Body of pancreas (tissue), 4 donors: ENCODE measurements at regions not wholly inside any gene's neighbourhood (a gene's known extent, or its start where the extent isn't known, plus 50 kb on each side); places are given as distances from the start of the nearest gene placed in this dataset.

Experiments
- ATAC-seq: fragments of 150-250 bp; one replicate; pipeline ENCODE4 v1.9.1; 2016
- DNase-seq, 4 donors: peaks; one replicate each; pipeline ENCODE4 v3.0.0-alpha.2; 2019
- H3K27ac ChIP-seq, 4 donors: fragments of 200-600 bp; sonication (generic); 1 replicate in 3 of 4; 2 replicates in 1 of 4; pipeline versions ENCODE4 v1.5.1 to v1.6.1; 2016 to 2019; ENCODE audit warnings: mild to moderate bottlenecking in 1 of 4, mixed read lengths in 1 of 4, moderate library complexity in 1 of 4
- H3K27me3 ChIP-seq, 2 donors: fragments of 200-600 bp; sonication (generic); one replicate each; pipeline ENCODE4 v1.6.0; 2016; ENCODE audit warnings: mild to moderate bottlenecking in 1 of 2
- H3K36me3 ChIP-seq, 2 donors: fragments of 200-600 bp; sonication (generic); replicated peaks in 1 of 2; 2 replicates each; pipeline ENCODE4 v1.5.1; 2016; ENCODE audit warnings: low read depth in 2 of 2; ENCODE audit not compliant: insufficient read depth in 1 of 2
- H3K4me1 ChIP-seq: fragments of 200-600 bp; sonication (generic); one replicate; pipeline ENCODE4 v1.6.0; 2016
- H3K4me3 ChIP-seq, 2 donors: fragments of 200-600 bp; sonication (generic); 1 replicate in 1 of 2; 2 replicates in 1 of 2; pipeline ENCODE4 v1.5.1; 2016 to 2019
- H3K9me3 ChIP-seq, 3 donors: fragments of 200-600 bp; sonication (generic); 1 replicate in 2 of 3; 2 replicates in 1 of 3; pipeline ENCODE4 v1.5.1; 2016
- POLR2A ChIP-seq, 3 donors: fragments of 450-650 bp; IDR thresholded peaks; one replicate each; pipeline ENCODE4 v1.6.1; 2016; ENCODE audit warnings: antibody characterized with exemption in 3 of 3, mild to moderate bottlenecking in 2 of 3
- WGBS, 2 donors: methylation state at CpG; one replicate each; pipeline ENCODE4 v1.1.5; 2017; 5-methylcytosine and 5-hydroxymethylcytosine counted together
- intact Hi-C: fragments of 100-400 bp; cut with DNase I; formaldehyde crosslinking; loops from one replicate; pipeline ENCODE4 v1.15.1; 2023
- TF ChIP-seq, protein P1 (sequence below), 7 experiments: fragments of 450-650 bp in 4 of 7; fragments of 200-600 bp in 3 of 7; sonication (generic) in 3 of 7; IDR thresholded peaks; one replicate each; pipeline ENCODE4 v1.5.1; 2016 to 2019; ENCODE audit warnings: antibody characterized with exemption in 7 of 7

GRCh38 chr3:28022916-28023315, 218.5 kb upstream of the CMC1 start:
- no peaks in the 10 kb centered on the region for H3K36me3 ChIP-seq
- peaks cover 0 to 12% (median 0%) of the 10 kb centered on the region in 3 donors for H3K9me3 ChIP-seq
- 47 to 51% methylated on average over 3 of the region's 3 CpGs for WGBS, 2 donors
- DNase-seq: no peak
- no peak overlapping the region for H3K27ac ChIP-seq
- ATAC-seq: no peak
- H3K4me1 ChIP-seq: peaks cover 8% of the 10 kb centered on the region
- intact Hi-C loops: no loop called here
- H3K27me3 ChIP-seq: no peaks in the 10 kb centered on the region
- TF ChIP-seq, protein P1, sequence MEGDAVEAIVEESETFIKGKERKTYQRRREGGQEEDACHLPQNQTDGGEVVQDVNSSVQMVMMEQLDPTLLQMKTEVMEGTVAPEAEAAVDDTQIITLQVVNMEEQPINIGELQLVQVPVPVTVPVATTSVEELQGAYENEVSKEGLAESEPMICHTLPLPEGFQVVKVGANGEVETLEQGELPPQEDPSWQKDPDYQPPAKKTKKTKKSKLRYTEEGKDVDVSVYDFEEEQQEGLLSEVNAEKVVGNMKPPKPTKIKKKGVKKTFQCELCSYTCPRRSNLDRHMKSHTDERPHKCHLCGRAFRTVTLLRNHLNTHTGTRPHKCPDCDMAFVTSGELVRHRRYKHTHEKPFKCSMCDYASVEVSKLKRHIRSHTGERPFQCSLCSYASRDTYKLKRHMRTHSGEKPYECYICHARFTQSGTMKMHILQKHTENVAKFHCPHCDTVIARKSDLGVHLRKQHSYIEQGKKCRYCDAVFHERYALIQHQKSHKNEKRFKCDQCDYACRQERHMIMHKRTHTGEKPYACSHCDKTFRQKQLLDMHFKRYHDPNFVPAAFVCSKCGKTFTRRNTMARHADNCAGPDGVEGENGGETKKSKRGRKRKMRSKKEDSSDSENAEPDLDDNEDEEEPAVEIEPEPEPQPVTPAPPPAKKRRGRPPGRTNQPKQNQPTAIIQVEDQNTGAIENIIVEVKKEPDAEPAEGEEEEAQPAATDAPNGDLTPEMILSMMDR (IDR thresholded peaks at IDR 0.05): no peak
- TF ChIP-seq POLR2A (IDR thresholded peaks at IDR 0.05): no peak
- no peak overlapping the region for H3K4me3 ChIP-seq

- H3K4me3 ChIP-seq: no peak overlapping the region
- TF ChIP-seq, protein P1 (IDR thresholded peaks at IDR 0.05): no peak
- TF ChIP-seq POLR2A (IDR thresholded peaks at IDR 0.05): no peak
- no peak overlapping the region for H3K27ac ChIP-seq
- DNase-seq (no peak), ATAC-seq (no peak)
- H3K36me3 ChIP-seq: no peaks in the 10 kb centered on the region
- peaks cover 0 to 12% (median 0%) of the 10 kb centered on the region in 3 donors for H3K9me3 ChIP-seq
- no peaks in the 10 kb centered on the region for H3K27me3 ChIP-seq
- H3K4me1 ChIP-seq: no peaks in the 10 kb centered on the region
- 61 to 74% methylated on average over 4 of the region's 4 CpGs for WGBS, 2 donors
- intact Hi-C loops: no loop called here
These were observed 212.9 kb upstream of the CMC1 start for GRCh38 chr3:28028554-28028953.

DNA sequence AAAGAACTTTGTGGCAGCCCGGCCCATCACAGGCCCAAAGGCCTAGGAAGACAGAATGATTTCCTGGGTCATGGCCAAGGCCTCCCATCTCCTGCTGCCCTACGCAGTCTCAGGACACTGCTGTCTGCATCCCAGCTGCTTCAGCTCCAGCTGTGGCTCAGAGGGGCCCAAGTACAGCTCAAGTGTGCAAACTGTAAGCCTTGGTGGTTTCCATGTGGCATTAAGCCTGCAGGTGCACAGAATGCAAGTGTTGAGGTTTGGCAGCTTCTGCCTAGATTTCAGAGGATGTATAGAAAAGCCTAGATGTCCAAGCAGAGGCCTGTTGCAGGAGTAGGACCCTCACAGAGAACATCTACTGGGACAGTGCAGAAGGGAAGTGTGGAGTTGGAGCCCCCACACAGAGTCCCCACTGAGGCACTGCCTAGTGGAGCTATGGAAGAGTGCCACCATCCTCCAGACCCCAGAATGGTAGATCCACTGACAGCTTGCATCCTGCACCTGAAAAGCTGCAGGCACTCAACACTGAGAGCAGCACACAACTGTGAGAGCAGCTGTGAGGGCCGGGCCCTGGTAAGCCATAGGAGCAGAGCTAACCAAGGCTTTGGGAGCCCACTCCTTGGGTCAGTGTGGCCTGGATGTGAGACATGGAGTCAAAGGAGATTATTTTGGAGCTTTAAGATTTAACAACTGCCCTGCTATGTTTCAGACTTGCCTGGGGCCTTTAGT, 208.2 kb upstream of the CMC1 start:
- Histone ChIP-seq H3K27me3 (no peaks in the 10 kb centered on the region), H3K4me1 (no peaks in the 10 kb centered on the region), H3K36me3 (no peaks in the 10 kb centered on the region), H3K4me3 (no peak overlapping the region), H3K27ac (no peak overlapping the region), H3K9me3 (no peaks in the 10 kb centered on the region)
- TF ChIP-seq, protein P1 (IDR thresholded peaks at IDR 0.05): no peak
- no peak for TF ChIP-seq POLR2A (IDR thresholded peaks at IDR 0.05)
- DNase-seq: no peak
- ATAC-seq: no peak
- WGBS, 2 donors: 77 to 90% methylated on average over 3 of the region's 3 CpGs
- intact Hi-C loops: no loop called here

DNA sequence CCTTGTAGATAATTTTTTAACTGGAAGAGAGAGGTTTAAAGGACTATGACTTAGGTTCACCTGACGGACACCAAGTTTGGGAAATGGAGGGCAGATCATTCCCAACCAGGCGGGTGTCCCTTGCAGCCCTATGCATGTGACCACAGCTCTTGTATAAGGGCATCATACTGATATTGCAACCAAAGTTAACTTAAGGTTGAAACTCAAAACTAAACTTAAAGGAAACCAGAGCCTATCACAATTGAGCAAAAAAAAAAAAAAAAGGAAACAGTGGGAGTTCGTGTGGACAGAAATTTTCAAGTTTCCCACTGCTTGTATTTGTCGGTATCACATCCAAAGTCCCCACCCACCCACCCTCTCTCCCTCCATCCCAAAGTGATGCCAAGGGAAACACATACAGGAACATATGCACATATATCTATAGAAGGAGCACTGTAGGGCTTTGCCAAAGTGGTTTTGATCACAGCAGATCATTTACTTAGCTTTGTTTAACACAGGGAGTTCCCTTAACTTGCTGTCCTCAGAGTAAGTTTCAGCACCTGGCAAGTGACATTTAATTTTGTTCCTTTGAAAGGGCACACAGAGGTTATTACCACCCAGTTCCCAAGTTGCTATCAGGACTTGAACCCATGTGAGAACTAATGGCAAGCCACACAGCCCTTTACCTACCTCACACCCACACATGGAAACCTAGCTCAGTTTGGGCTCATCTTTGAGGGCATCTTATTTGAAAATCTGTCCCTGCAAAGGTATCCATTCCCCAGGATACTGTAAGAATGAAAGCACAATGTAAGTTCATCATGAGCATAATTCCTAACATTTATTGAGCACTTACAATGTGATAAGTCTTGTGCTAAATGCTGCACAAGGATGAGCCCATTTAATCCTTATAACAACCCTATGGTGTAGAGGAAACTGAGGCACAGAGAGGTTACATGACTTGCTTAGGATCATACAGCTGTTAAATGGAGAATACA, 204.5 kb upstream of the CMC1 start:
- Histone ChIP-seq H3K9me3 (no peaks in the 10 kb centered on the region), H3K36me3 (no peaks in the 10 kb centered on the region), H3K27ac (no peak overlapping the region), H3K4me3 (no peak overlapping the region), H3K4me1 (no peaks in the 10 kb centered on the region), H3K27me3 (no peaks in the 10 kb centered on the region)
- no peak for ATAC-seq
- WGBS, 2 donors: 53 to 70% methylated on average over 4 of the region's 4 CpGs
- intact Hi-C loops: no loop called here
- no peak for DNase-seq
- no peak for TF ChIP-seq POLR2A (IDR thresholded peaks at IDR 0.05)
- TF ChIP-seq, protein P1 (IDR thresholded peaks at IDR 0.05): no peak
